Naive thymus-derived CD4-positive, alpha-beta T cell (primary cell): ENCODE measurements at regions not wholly inside any gene's neighbourhood (a gene's known extent, or its start where the extent isn't known, plus 50 kb on each side); places are given as distances from the start of the nearest gene placed in this dataset.

Experiments
- ATAC-seq: fragments of 150-1000 bp; cut with Tn5 transposase; 2 replicates; pipeline ENCODE4 v1.10.0; 2021; ENCODE audit warnings: mild to moderate bottlenecking, moderate library complexity
- CTCF ChIA-PET: fragments of 350-600 bp; sonication (Branson Sonifier 250); formaldehyde crosslinking; loops from one replicate; lab custom pipeline; 2021; ENCODE audit warnings: antibody characterized with exemption; lab: Charles Lee
- POLR2A ChIA-PET: fragments of 350-600 bp; sonication (Branson Sonifier 250); formaldehyde crosslinking; loops from one replicate; lab custom pipeline; 2021; ENCODE audit warnings: antibody characterized with exemption, inconsistent platforms; lab: Charles Lee
- DNase-seq, 9 donors: peaks; one replicate each; pipeline versions ENCODE4 v3.0.0 to v3.0.0-alpha.2; 2020 to 2022; ENCODE audit warnings: mixed read lengths in 1 of 9
- H3K27ac ChIP-seq: one replicate; pipeline ENCODE4 v1.7.0; 2013; ENCODE audit warnings: mild to moderate bottlenecking, low read depth, low read length, moderate library complexity
- H3K27me3 ChIP-seq, 2 donors: one replicate each; pipeline ENCODE4 v1.7.0; 2013; ENCODE audit warnings: low read length in 2 of 2, mild to moderate bottlenecking in 2 of 2, moderate library complexity in 2 of 2; ENCODE audit not compliant: control insufficient read depth in 2 of 2, insufficient read depth in 2 of 2
- H3K36me3 ChIP-seq, 3 experiments: 1 replicate in 2 of 3; 2 replicates in 1 of 3; pipeline ENCODE4 v1.7.0; 2013; ENCODE audit warnings: low read length in 3 of 3, mild to moderate bottlenecking in 3 of 3, moderate library complexity in 1 of 3; ENCODE audit not compliant: insufficient read depth in 3 of 3, control insufficient read depth in 2 of 3
- H3K4me1 ChIP-seq, 2 donors: one replicate each; pipeline ENCODE4 v1.7.0; 2013; ENCODE audit warnings: low read length in 2 of 2, mild to moderate bottlenecking in 2 of 2, moderate library complexity in 1 of 2; ENCODE audit not compliant: control insufficient read depth in 2 of 2, insufficient read depth in 2 of 2
- H3K4me3 ChIP-seq: 2 replicates; pipeline ENCODE4 v1.7.0; 2013; ENCODE audit warnings: mild to moderate bottlenecking, low read length
- H3K9me3 ChIP-seq, 3 experiments: 1 replicate in 2 of 3; 2 replicates in 1 of 3; pipeline ENCODE4 v1.7.0; 2013; ENCODE audit warnings: low read length in 3 of 3; ENCODE audit not compliant: control insufficient read depth in 2 of 3
- H3K27ac Mint-ChIP-seq, 9 donors: one replicate each; pipeline ENCODE4 v1.8.0; 2020 to 2022; ENCODE audit warnings: mixed read lengths in 9 of 9, mild to moderate bottlenecking in 8 of 9, moderate library complexity in 5 of 9, inconsistent platforms in 2 of 9
- H3K27me3 Mint-ChIP-seq, 5 donors: one replicate each; pipeline ENCODE4 v1.8.0; 2021 to 2022; ENCODE audit warnings: mixed read lengths in 5 of 5, mild to moderate bottlenecking in 1 of 5
- H3K36me3 Mint-ChIP-seq, 5 donors: one replicate each; pipeline ENCODE4 v1.8.0; 2020 to 2022; ENCODE audit warnings: mixed read lengths in 5 of 5, mild to moderate bottlenecking in 3 of 5, inconsistent platforms in 1 of 5
- H3K4me1 Mint-ChIP-seq, 7 donors: one replicate each; pipeline ENCODE4 v1.8.0; 2020 to 2022; ENCODE audit warnings: mixed read lengths in 7 of 7, mild to moderate bottlenecking in 3 of 7, inconsistent platforms in 1 of 7
- H3K4me3 Mint-ChIP-seq, 10 donors: one replicate each; pipeline ENCODE4 v1.8.0; 2020 to 2022; ENCODE audit warnings: mild to moderate bottlenecking in 10 of 10, mixed read lengths in 10 of 10, moderate library complexity in 6 of 10, inconsistent platforms in 2 of 10
- H3K9me3 Mint-ChIP-seq, 11 donors: one replicate each; pipeline ENCODE4 v1.8.0; 2020 to 2022; ENCODE audit warnings: mixed read lengths in 11 of 11, mild to moderate bottlenecking in 4 of 11, inconsistent platforms in 1 of 11, moderate library complexity in 1 of 11
- intact Hi-C, 2 donors: fragments of 100-400 bp; cut with micrococcal nuclease; formaldehyde crosslinking; loops; one replicate each; pipeline ENCODE4 v1.15.1; 2023

- DNase-seq (no peak), ATAC-seq (no peak)
- Histone ChIP-seq H3K36me3 (no peaks in the 10 kb centered on the region), H3K9me3 (peaks cover 0 to 9% (median 0%) of the 10 kb centered on the region in 3 experiments), H3K4me1 (no peaks in the 10 kb centered on the region), H3K27me3 (no peaks in the 10 kb centered on the region), H3K4me3 (no peak overlapping the region), H3K27ac (no peak overlapping the region)
- H3K4me3 Mint-ChIP-seq: no peak overlapping the region
- H3K36me3 Mint-ChIP-seq: peaks cover 0 to 6% (median 0%) of the 10 kb centered on the region in 5 donors
- no peak overlapping the region for H3K27ac Mint-ChIP-seq
- H3K27me3 Mint-ChIP-seq: peaks cover 0 to 4% (median 0%) of the 10 kb centered on the region in 5 donors
- POLR2A ChIA-PET: no interaction called here
- CTCF ChIA-PET: no interaction called here
- H3K4me1 Mint-ChIP-seq: no peaks in the 10 kb centered on the region
- H3K9me3 Mint-ChIP-seq: peaks cover 3 to 17% (median 7%) of the 10 kb centered on the region in 11 donors
- intact Hi-C loops: no loop called here
These were observed 169.5 kb downstream of the VEGFA start for GRCh38 chr6:43939281-43940070.

GRCh38 chr6:43938178-43939105 is 168.4 kb downstream of the VEGFA start:
- no peaks in the 10 kb centered on the region for H3K36me3 Mint-ChIP-seq
- ChIA-PET CTCF (no interaction called here), POLR2A (no interaction called here)
- ATAC-seq (no peak), DNase-seq (no peak)
- Histone ChIP-seq H3K36me3 (no peaks in the 10 kb centered on the region), H3K27ac (no peak overlapping the region), H3K4me1 (no peaks in the 10 kb centered on the region), H3K27me3 (no peaks in the 10 kb centered on the region), H3K9me3 (no peaks in the 10 kb centered on the region), H3K4me3 (no peak overlapping the region)
- no peak overlapping the region for H3K4me3 Mint-ChIP-seq
- peaks cover 0 to 4% (median 0%) of the 10 kb centered on the region in 5 donors for H3K27me3 Mint-ChIP-seq
- H3K4me1 Mint-ChIP-seq: peaks cover 0 to 2% (median 0%) of the 10 kb centered on the region in 7 donors
- peak overlapping the region in 1 of 9 donors; percentile 47 for H3K27ac Mint-ChIP-seq
- intact Hi-C loops: no loop called here
- peaks cover 0 to 10% (median 2%) of the 10 kb centered on the region in 11 donors for H3K9me3 Mint-ChIP-seq

- Histone ChIP-seq H3K36me3 (no peaks in the 10 kb centered on the region), H3K4me1 (no peaks in the 10 kb centered on the region), H3K27ac (no peak overlapping the region), H3K27me3 (no peaks in the 10 kb centered on the region), H3K9me3 (no peaks in the 10 kb centered on the region), H3K4me3 (no peak overlapping the region)
- ChIA-PET POLR2A (no interaction called here), CTCF (no interaction called here)
- Mint-ChIP-seq H3K9me3 (peaks cover 0 to 2% (median 0%) of the 10 kb centered on the region in 11 donors), H3K36me3 (no peaks in the 10 kb centered on the region), H3K27ac (no peak overlapping the region), H3K27me3 (peaks cover 0 to 4% (median 0%) of the 10 kb centered on the region in 5 donors), H3K4me3 (no peak overlapping the region), H3K4me1 (peaks cover 0 to 2% (median 0%) of the 10 kb centered on the region in 7 donors)
- intact Hi-C loops: no loop called here
- DNase-seq (no peak), ATAC-seq (no peak)
These were observed 167.5 kb downstream of the VEGFA start for GRCh38 chr6:43937236-43938177.

- POLR2A ChIA-PET: no interaction called here
- no peaks in the 10 kb centered on the region for H3K36me3 ChIP-seq
- Mint-ChIP-seq H3K4me3 (no peak overlapping the region), H3K27ac (no peak overlapping the region), H3K27me3 (peaks cover 0 to 4% (median 0%) of the 10 kb centered on the region in 5 donors), H3K36me3 (no peaks in the 10 kb centered on the region), H3K9me3 (peaks cover 0 to under 1% (median 0%) of the 10 kb centered on the region in 11 donors), H3K4me1 (peaks cover 0 to 2% (median 0%) of the 10 kb centered on the region in 7 donors)
- no peaks in the 10 kb centered on the region for H3K9me3 ChIP-seq
- intact Hi-C loops: no loop called here
- no peak overlapping the region for H3K27ac ChIP-seq
- ATAC-seq: no peak
- CTCF ChIA-PET: no interaction called here
- DNase-seq: no peak
- no peaks in the 10 kb centered on the region for H3K27me3 ChIP-seq
- no peaks in the 10 kb centered on the region for H3K4me1 ChIP-seq
- no peak overlapping the region for H3K4me3 ChIP-seq
These were observed 166.5 kb downstream of the VEGFA start for GRCh38 chr6:43936476-43936875.

- Mint-ChIP-seq H3K4me3 (no peak overlapping the region), H3K27ac (no peak overlapping the region), H3K9me3 (no peaks in the 10 kb centered on the region), H3K36me3 (no peaks in the 10 kb centered on the region), H3K27me3 (peaks cover 0 to 4% (median 0%) of the 10 kb centered on the region in 5 donors), H3K4me1 (peaks cover 0 to 2% (median 0%) of the 10 kb centered on the region in 7 donors)
- Histone ChIP-seq H3K27ac (no peak overlapping the region), H3K36me3 (no peaks in the 10 kb centered on the region), H3K9me3 (no peaks in the 10 kb centered on the region), H3K27me3 (no peaks in the 10 kb centered on the region), H3K4me3 (no peak overlapping the region), H3K4me1 (no peaks in the 10 kb centered on the region)
- intact Hi-C loops: no loop called here
- ATAC-seq (no peak), DNase-seq (no peak)
- POLR2A ChIA-PET: no interaction called here
- CTCF ChIA-PET: no interaction called here
These were observed 166.0 kb downstream of the VEGFA start for GRCh38 chr6:43935921-43936439.
